MM.1S (cell line): ENCODE measurements at regions not wholly inside any gene's neighbourhood (a gene's known extent, or its start where the extent isn't known, plus 50 kb on each side); places are given as distances from the start of the nearest gene placed in this dataset.
"Not testable (repeated sequence)": the region's sequence is repeated elsewhere in the genome, so short reads cannot be mapped to it uniquely, and the experiment has no call there.

Source experiments
- CTCF ChIP-seq: fragments of 300-600 bp; sonication (generic); IDR thresholded peaks from 2 replicates; pipeline ENCODE4 v1.5.1; 2016; ENCODE audit warnings: antibody characterized with exemption, low read length, mixed read lengths
- EZH2 ChIP-seq: fragments of 300-600 bp; sonication (generic); optimal IDR thresholded peaks from 2 replicates; pipeline ENCODE3; 2017; ENCODE audit warnings: low read depth, mild to moderate bottlenecking, antibody characterized with exemption, low read length, mixed read lengths

DNA sequence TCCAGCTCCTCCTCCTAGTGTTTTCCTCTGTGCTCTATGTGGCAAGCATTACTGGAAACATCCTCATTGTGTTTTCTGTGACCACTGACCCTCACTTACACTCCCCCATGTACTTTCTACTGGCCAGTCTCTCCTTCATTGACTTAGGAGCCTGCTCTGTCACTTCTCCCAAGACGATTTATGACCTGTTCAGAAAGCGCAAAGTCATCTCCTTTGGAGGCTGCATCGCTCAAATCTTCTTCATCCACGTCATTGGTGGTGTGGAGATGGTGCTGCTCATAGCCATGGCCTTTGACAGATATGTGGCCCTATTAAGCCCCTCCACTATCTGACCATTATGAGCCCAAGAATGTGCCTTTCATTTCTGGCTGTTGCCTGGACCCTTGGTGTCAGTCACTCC lies 64.0 kb downstream of the OR4F15 start:
- TF ChIP-seq CTCF, EZH2: not testable (repeated sequence)
